Activated CD8-positive, alpha-beta memory T cell treated with anti-CD3 and anti-CD28 coated beads, Interleukin-2, amount 10 ng/mL, durations not matched to agents 7 days and 5 days (primary cell): ENCODE measurements at regions not wholly inside any gene's neighbourhood (a gene's known extent, or its start where the extent isn't known, plus 50 kb on each side); places are given as distances from the start of the nearest gene placed in this dataset.
"Not testable (repeated sequence)": the region's sequence is repeated elsewhere in the genome, so short reads cannot be mapped to it uniquely, and the experiment has no call there.

Experiments
- ATAC-seq: fragments of 150-1000 bp; cut with Tn5 transposase; one replicate; pipeline ENCODE4 v1.10.0; 2021; ENCODE audit warnings: moderate library complexity
- CTCF ChIA-PET: fragments of 350-600 bp; sonication (Branson Sonifier 250); formaldehyde crosslinking; loops from one replicate; lab custom pipeline; 2021; ENCODE audit warnings: antibody characterized with exemption; lab: Charles Lee
- DNase-seq: peaks from one replicate; pipeline ENCODE4 v3.0.0-alpha.2; 2020
- H3K27ac Mint-ChIP-seq: one replicate; pipeline ENCODE4 v1.8.0; 2021; ENCODE audit warnings: mild to moderate bottlenecking, mixed read lengths
- H3K27me3 Mint-ChIP-seq: one replicate; pipeline ENCODE4 v1.8.0; 2021; ENCODE audit warnings: mixed read lengths
- H3K36me3 Mint-ChIP-seq: one replicate; pipeline ENCODE4 v1.8.0; 2021; ENCODE audit warnings: mild to moderate bottlenecking, mixed read lengths
- H3K4me1 Mint-ChIP-seq: one replicate; pipeline ENCODE4 v1.8.0; 2021; ENCODE audit warnings: mixed read lengths
- H3K4me3 Mint-ChIP-seq: one replicate; pipeline ENCODE4 v1.8.0; 2021; ENCODE audit warnings: mild to moderate bottlenecking, moderate library complexity, mixed read lengths
- H3K9me3 Mint-ChIP-seq: one replicate; pipeline ENCODE4 v1.8.0; 2022; ENCODE audit warnings: low read depth, mixed read lengths

DNA sequence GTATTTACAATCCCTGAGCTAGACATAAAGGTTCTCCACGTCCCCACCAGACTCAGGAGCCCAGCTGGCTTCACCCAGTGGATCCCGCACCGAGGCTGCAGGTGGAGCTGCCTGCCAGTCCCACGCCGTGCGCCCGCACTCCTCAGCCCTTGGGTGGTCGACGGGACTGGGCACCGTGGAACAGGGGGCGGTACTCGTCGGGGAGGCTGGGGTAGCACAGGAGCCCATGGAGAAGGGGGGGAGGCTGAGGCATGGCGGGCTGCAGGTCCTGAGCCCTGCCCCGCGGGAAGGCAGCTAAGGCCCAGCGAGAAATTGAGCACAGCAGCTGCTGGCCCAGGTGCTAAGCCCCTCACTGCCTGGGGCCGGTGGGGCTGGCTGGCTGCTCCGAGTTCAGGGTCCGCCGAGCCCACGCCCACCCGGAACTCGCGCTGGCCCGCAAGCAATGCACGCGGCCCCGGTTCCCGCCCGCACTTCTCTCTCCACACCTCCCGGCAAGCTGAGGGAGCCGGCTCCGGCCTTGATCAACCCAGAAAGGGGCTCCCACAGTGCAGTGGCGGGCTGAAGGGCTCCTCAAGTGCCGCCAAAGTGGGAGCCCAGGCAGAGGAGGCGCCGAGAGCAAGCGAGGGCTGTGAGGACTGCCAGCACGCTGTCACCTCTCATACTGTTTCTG lies 347.4 kb downstream of the UBE2NL start:
- H3K4me1 Mint-ChIP-seq, result not testable (repeated sequence)

DNA sequence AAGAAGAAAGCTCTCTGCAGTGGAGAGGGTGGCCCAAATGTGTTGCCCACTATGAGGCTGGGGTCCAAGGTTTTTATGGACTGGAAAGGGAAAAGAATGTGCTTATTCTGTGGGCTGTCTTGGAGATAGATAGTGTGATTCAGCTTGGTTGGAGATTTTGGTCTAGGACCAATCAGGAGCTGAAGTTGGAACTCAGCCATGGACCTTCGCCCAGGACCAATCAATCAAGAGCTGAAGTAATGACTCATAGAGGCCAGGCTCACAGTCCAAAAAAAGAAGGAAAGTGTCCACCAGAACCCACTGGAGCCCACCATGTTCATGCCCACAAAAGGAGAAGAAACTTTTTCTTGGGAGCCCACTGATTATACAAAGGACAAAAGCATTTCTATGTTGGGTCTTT lies 369.5 kb downstream of the UBE2NL start:
- Mint-ChIP-seq H3K4me1 (no peaks in the 10 kb centered on the region), H3K27me3 (no peaks in the 10 kb centered on the region), H3K4me3 (no peak overlapping the region), H3K9me3 (peaks cover 2% of the 10 kb centered on the region), H3K36me3 (no peaks in the 10 kb centered on the region), H3K27ac (no peak overlapping the region)
- DNase-seq (no peak), ATAC-seq (no peak)
- CTCF ChIA-PET, result no interaction called here

More for the DNA sequence above, 347.4 kb downstream of the UBE2NL start:
- H3K27ac Mint-ChIP-seq, H3K9me3 Mint-ChIP-seq, H3K36me3 Mint-ChIP-seq, CTCF ChIA-PET, ATAC-seq, H3K4me3 Mint-ChIP-seq, DNase-seq, H3K27me3 Mint-ChIP-seq: not testable (repeated sequence)

DNA sequence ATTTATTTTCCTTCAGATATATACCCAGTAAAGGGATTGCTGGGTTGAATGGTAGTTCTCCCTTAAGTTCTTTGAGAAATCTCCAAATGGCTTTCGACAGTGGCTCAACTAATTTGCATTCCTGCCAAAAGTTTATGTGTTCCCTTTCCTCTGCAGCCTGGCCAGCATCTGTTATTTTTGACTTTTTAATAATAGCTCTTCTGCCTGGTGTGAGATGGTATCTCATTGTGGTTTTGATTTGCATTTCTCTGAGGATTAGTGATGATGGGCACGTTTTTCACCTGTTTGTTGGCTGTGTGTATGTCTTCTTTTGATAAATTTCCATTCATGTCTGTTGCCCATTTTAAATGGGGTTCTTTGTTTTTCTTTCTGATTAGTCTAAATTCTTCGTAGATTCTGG lies 375.2 kb downstream of the UBE2NL start:
- no peak for ATAC-seq
- peaks cover 2% of the 10 kb centered on the region for H3K9me3 Mint-ChIP-seq

DNA sequence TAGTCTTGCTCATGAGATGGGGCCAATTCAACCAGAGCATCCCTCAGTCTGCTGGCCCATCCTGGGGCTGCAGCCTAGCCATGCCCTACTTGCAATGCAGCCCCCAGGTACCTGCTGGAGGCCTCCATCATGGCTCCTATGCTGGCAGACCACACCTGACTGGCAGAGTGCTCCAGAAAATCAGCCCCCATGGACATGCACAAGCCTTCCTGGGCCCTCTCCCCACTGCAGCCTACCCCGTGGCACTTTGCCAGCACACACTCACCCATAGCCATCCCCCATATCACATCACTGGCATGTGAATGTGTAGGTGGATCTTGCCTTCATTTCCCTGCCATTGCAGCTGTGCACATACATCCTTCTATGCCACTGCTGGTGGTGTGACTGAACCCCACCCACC lies 381.8 kb downstream of the UBE2NL start:
- Mint-ChIP-seq H3K36me3 (no peaks in the 10 kb centered on the region), H3K4me3 (no peak overlapping the region), H3K9me3 (peaks cover 3% of the 10 kb centered on the region), H3K4me1 (no peaks in the 10 kb centered on the region), H3K27me3 (no peaks in the 10 kb centered on the region), H3K27ac (no peak overlapping the region)
- CTCF ChIA-PET, result no interaction called here
- ATAC-seq (no peak), DNase-seq (no peak)

More for the DNA sequence above, 375.2 kb downstream of the UBE2NL start:
- no peak for DNase-seq
- no peak overlapping the region for H3K27ac Mint-ChIP-seq
- H3K36me3 Mint-ChIP-seq, result no peaks in the 10 kb centered on the region
- no peaks in the 10 kb centered on the region for H3K4me1 Mint-ChIP-seq
- H3K27me3 Mint-ChIP-seq, result no peaks in the 10 kb centered on the region
- no peak overlapping the region for H3K4me3 Mint-ChIP-seq
- CTCF ChIA-PET, result no interaction called here

DNA sequence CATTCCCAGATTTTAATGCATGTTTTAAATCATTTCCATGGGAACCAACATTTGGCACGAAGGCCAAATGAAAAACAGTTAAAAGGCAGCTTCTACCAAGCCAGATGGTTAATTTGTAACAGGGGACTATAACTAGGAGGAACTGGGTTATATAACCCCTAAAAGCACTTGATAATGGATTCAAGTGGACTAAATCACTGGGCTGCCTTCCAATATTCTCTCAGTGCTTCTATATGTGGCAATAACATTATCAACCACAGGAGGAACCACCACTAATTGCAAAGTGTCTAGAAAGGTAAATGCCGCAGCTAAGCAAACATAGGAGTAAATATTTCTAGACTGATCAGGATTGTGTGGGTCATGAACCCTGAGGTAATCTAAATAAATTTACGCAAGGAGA lies 391.5 kb downstream of the UBE2NL start:
- Mint-ChIP-seq H3K4me3 (no peak overlapping the region), H3K27me3 (no peaks in the 10 kb centered on the region), H3K9me3 (peaks cover 9% of the 10 kb centered on the region), H3K36me3 (no peaks in the 10 kb centered on the region), H3K27ac (no peak overlapping the region), H3K4me1 (no peaks in the 10 kb centered on the region)
- DNase-seq (no peak), ATAC-seq (no peak)
- CTCF ChIA-PET, result no interaction called here

DNA sequence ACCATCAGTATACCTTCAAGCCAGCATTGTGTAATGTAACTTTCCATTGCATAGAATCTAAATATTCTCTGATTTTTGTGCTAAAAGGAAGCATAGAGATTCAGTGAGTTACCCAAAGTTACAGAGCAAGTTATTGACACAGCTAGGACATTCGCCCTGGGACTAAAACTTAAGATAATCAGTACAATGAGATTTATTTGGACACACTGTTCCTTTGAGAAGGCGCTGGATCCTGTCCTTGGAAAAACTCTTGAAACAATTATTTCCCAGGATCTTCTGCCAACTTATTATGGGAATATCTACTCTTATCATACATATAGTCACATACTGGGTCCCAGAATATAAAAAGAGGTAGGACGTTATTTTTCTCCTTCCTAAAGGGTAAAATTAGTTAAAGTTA lies 392.0 kb downstream of the UBE2NL start:
- no peak overlapping the region for H3K27ac Mint-ChIP-seq
- peaks cover 9% of the 10 kb centered on the region for H3K9me3 Mint-ChIP-seq
- ATAC-seq, result no peak
- CTCF ChIA-PET, result no interaction called here
- no peaks in the 10 kb centered on the region for H3K27me3 Mint-ChIP-seq
- no peak for DNase-seq
- H3K4me1 Mint-ChIP-seq, result no peaks in the 10 kb centered on the region
- no peak overlapping the region for H3K4me3 Mint-ChIP-seq
- H3K36me3 Mint-ChIP-seq, result no peaks in the 10 kb centered on the region

DNA sequence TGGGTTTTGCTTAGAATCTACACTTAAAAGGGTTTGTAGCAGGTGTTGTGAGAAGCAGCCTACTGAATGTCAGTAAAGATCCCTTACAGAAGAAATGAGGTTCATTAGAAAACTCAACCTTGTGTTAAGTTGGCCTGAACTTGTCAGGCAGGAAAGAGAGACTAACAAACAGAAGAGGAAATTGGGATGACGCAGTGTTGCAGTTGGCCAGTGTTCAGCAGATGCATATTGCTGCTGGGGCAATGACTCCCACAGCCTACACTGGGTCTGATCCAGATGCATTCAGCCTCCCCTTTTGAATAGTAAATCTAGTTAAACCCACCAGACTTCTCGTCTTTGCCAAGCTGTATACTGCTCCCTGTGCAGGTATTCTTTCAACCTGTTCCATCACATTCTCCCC lies 409.4 kb downstream of the UBE2NL start:
- CTCF ChIA-PET, result no interaction called here
- Mint-ChIP-seq H3K9me3 (peaks cover 9% of the 10 kb centered on the region), H3K27ac (no peak overlapping the region), H3K4me1 (no peaks in the 10 kb centered on the region), H3K4me3 (no peak overlapping the region), H3K27me3 (no peaks in the 10 kb centered on the region), H3K36me3 (no peaks in the 10 kb centered on the region)
- DNase-seq (no peak), ATAC-seq (no peak)

DNA sequence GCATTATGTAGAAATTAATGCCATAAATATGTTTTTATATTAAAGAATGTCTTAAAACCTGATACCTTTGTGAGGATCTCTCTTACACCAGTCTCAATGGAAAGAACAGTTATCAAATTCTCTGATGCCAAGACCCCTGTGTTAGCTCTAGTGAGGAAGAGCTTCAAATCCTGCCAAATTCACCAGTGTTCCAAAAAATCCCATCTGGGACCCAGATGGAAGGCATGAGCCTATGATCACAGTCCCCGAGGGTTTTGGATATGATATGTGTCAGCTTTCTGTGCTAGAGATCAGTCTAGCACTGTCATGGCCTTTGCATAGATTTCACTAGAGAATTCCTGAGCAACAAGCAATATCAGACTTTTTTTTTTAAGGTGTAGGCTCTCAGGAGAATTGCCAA lies 412.1 kb downstream of the UBE2NL start:
- CTCF ChIA-PET, result no interaction called here
- H3K36me3 Mint-ChIP-seq, result no peaks in the 10 kb centered on the region

DNA sequence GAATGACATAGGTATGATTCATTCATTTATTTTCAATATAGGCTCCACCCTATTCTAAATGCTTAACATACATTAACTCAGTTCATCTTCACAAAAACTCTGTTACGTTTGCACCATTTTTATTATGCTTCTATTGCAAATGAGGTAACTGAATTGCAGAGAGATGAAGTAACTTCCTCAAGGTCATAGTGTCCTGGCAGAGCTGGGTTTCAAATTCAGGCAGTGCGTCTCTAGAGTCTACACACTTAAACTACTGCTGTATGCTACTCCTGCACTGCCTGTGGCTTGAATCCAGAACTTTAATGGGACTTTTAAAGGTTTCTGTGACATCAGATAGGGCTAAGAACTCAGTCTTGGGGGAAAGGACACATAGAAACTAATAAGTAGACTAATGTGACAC lies 413.4 kb downstream of the UBE2NL start:
- CTCF ChIA-PET, result no interaction called here
- peaks cover 8% of the 10 kb centered on the region for H3K9me3 Mint-ChIP-seq
- no peaks in the 10 kb centered on the region for H3K27me3 Mint-ChIP-seq
- H3K36me3 Mint-ChIP-seq, result no peaks in the 10 kb centered on the region
- H3K4me1 Mint-ChIP-seq, result no peaks in the 10 kb centered on the region
- ATAC-seq (no peak), DNase-seq (no peak)
- no peak overlapping the region for H3K4me3 Mint-ChIP-seq
- H3K27ac Mint-ChIP-seq, result no peak overlapping the region

More for the DNA sequence above, 412.1 kb downstream of the UBE2NL start:
- H3K27me3 Mint-ChIP-seq, result no peaks in the 10 kb centered on the region
- peaks cover 8% of the 10 kb centered on the region for H3K9me3 Mint-ChIP-seq
- no peak for DNase-seq
- no peak overlapping the region for H3K4me3 Mint-ChIP-seq
- no peak for ATAC-seq
- no peaks in the 10 kb centered on the region for H3K4me1 Mint-ChIP-seq
- no peak overlapping the region for H3K27ac Mint-ChIP-seq

DNA sequence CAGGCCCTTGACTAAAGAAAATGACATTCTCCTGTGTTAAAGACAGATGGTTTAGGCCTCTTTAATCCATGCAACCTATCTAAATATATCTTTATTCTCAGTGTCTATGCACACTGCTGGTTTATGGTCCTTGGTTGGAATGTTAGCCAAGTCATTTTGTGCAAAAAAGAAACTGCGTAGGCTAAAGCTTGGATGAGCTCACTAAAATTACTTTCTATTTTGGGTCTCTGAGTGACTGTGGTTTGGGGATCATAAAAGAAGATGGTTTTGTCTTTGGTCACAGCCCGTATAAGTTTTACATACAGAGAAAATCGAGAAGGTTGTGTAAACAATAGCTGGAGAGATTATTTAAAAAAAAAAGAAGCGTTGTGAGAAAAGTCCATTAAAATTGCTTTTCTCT lies 443.6 kb downstream of the UBE2NL start:
- CTCF ChIA-PET, result no interaction called here
- no peak for DNase-seq
- no peak overlapping the region for H3K4me3 Mint-ChIP-seq
- no peaks in the 10 kb centered on the region for H3K4me1 Mint-ChIP-seq
- H3K36me3 Mint-ChIP-seq, result no peaks in the 10 kb centered on the region
- H3K27ac Mint-ChIP-seq, result no peak overlapping the region
- H3K27me3 Mint-ChIP-seq, result no peaks in the 10 kb centered on the region
- ATAC-seq, result no peak
- H3K9me3 Mint-ChIP-seq, result no peaks in the 10 kb centered on the region

DNA sequence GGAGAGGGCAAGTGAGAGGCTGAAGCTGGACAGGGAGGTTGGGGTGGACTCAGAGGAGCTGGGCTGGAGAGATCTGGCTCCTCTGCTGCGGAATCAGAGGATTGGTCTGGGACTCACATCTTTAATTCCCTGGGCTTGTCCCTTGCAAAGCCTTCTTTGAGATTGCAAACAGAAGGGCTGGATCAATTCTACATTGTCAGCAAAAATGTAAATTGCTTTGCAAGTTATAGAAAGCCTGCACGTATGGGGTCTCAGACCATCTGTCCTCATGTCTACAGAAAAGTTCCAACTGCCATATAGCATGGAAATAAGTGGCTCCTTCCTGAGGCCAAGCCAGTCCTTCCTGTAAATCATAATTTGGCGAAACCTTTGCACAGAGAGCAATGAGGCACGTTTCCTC lies 449.6 kb downstream of the UBE2NL start:
- Mint-ChIP-seq H3K36me3 (no peaks in the 10 kb centered on the region), H3K4me3 (no peak overlapping the region), H3K9me3 (peaks cover 3% of the 10 kb centered on the region), H3K27ac (no peak overlapping the region), H3K4me1 (no peaks in the 10 kb centered on the region), H3K27me3 (no peaks in the 10 kb centered on the region)
- CTCF ChIA-PET, result no interaction called here
- no peak for DNase-seq
- ATAC-seq, result no peak

DNA sequence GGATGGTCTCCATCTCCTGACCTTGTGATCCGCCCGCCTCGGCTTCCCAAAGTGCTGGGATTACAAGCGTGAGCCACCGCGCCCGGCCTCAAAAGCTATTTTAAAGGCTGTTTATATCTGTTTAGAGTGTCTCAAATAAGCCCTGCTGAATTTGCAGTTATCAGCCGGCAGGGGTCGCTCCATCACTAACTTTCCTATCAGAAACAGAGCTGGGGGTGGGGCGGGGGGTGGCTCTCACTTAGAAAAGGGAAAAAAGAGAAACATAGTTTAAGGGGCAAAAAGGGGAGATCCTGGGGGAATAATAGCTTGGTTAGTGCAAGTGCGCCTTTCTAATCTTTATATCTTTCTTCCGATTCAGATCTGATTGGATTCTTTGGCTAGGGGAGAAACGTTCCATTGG lies 450.7 kb downstream of the UBE2NL start:
- Mint-ChIP-seq H3K36me3 (no peaks in the 10 kb centered on the region), H3K9me3 (peaks cover 3% of the 10 kb centered on the region), H3K27me3 (no peaks in the 10 kb centered on the region), H3K27ac (no peak overlapping the region), H3K4me1 (no peaks in the 10 kb centered on the region), H3K4me3 (no peak overlapping the region)
- CTCF ChIA-PET, result no interaction called here
- ATAC-seq, result no peak
- DNase-seq, result no peak

DNA sequence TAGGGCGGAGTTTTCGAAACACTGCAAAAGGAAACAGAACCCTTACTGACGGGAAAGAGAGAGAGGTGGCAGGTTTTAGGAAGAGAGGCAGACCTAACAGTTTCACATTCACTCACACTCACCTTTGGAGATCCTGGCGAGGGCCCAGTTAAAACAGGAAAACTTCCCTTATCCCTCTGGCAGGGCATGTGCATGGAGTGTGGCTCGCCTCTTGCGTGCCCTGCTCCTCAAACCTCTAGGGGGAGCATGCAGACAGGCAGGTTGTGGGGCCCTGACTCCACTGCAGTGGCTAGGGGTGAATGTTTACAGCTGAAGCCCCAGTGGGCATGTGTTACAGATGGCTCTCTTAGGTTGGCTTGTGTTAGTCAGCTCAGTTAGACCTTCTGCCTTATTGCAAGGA lies 451.5 kb downstream of the UBE2NL start:
- Mint-ChIP-seq H3K27me3 (no peaks in the 10 kb centered on the region), H3K27ac (no peak overlapping the region), H3K36me3 (no peaks in the 10 kb centered on the region), H3K4me1 (no peaks in the 10 kb centered on the region), H3K4me3 (no peak overlapping the region), H3K9me3 (peaks cover 3% of the 10 kb centered on the region)
- ATAC-seq (no peak), DNase-seq (no peak)
- CTCF ChIA-PET, result no interaction called here

DNA sequence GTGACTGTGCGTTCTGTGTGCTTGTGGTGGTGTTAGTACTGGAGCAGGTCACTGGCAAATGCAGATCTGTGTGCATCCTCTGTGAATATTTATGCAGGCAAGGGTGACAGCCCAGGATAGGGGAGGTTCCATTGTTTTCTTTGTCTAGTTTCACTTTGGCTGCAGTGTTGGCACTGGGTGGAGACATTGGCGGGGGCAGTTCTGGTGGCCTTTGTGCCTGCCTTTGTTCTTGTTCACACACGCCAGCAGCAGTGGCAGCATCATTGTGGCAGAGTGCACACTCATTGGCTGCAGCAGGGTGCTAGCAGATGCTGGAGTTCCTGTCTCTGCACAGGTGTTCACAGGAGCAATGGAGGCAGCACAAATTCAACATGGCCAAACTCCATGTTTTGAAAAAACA lies 495.3 kb downstream of the UBE2NL start:
- ATAC-seq (no peak), DNase-seq (no peak)

DNA sequence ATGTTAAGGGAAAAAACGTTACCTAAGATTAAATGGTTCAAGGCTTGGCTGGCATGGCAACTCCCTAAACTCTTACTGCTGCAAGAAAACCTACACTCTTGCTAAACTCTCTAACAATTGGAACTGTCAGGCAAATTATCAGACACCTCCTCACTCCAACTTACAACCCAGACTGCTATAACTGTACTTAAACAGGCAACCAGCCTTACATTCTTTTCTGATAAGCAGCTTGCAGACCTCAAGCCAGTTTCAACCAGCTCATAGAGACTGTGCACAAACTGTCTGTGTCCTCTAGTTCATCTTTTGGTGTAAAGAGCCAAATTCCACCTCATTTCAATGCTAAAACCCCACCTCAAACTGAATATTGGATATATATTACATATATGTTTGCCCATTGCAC lies 504.9 kb downstream of the UBE2NL start:
- no peak for DNase-seq
- Mint-ChIP-seq H3K9me3 (no peaks in the 10 kb centered on the region), H3K27ac (no peak overlapping the region), H3K36me3 (no peaks in the 10 kb centered on the region), H3K4me1 (no peaks in the 10 kb centered on the region), H3K27me3 (no peaks in the 10 kb centered on the region), H3K4me3 (no peak overlapping the region)
- ATAC-seq, result no peak
- CTCF ChIA-PET, result no interaction called here

More for the DNA sequence above, 495.3 kb downstream of the UBE2NL start:
- CTCF ChIA-PET, result no interaction called here
- Mint-ChIP-seq H3K27me3 (no peaks in the 10 kb centered on the region), H3K27ac (no peak overlapping the region), H3K4me3 (no peak overlapping the region), H3K9me3 (no peaks in the 10 kb centered on the region), H3K36me3 (no peaks in the 10 kb centered on the region), H3K4me1 (no peaks in the 10 kb centered on the region)
